ENCODE measurements at regions not wholly inside any gene's neighbourhood (a gene's known extent, or its start where the extent isn't known, plus 50 kb on each side); places are given as distances from the start of the nearest gene placed in this dataset.

DNA sequence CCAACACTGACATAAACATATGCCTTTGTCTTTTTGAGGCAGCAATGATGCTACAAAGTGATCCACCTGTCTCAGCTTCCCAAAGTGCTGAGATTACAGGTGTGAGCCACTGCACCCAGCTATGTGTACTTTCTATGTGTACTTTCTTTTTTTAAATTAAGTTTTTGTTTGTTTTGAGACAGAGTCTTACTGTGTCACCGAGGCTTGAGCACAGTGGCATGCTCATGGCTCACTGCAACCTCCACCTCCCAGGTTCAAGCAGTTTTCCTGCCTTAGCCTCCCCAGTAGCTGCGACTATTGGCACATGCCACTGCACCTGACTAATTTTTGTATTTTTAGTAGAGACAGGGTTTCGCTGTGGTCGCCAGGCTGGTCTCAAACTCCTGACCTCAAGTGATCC lies 172.5 kb upstream of the ALG10B start:
- DNase-seq (no peak), ATAC-seq (no peak)
- H3K27ac Mint-ChIP-seq, result no peak overlapping the region
- no peaks in the 10 kb centered on the region for H3K36me3 Mint-ChIP-seq (ENCODE audit: low read depth)
- peaks cover 20% of the 10 kb centered on the region for H3K9me3 Mint-ChIP-seq (ENCODE audit: insufficient read depth)
- H3K4me1 Mint-ChIP-seq (ENCODE audit: low read depth), result peaks cover 3% of the 10 kb centered on the region
- no peak overlapping the region for H3K4me3 Mint-ChIP-seq
- CTCF ChIA-PET, result no interaction called here
- POLR2A ChIA-PET, result no interaction called here
- no peaks in the 10 kb centered on the region for H3K27me3 Mint-ChIP-seq (ENCODE audit: low read depth)

DNA sequence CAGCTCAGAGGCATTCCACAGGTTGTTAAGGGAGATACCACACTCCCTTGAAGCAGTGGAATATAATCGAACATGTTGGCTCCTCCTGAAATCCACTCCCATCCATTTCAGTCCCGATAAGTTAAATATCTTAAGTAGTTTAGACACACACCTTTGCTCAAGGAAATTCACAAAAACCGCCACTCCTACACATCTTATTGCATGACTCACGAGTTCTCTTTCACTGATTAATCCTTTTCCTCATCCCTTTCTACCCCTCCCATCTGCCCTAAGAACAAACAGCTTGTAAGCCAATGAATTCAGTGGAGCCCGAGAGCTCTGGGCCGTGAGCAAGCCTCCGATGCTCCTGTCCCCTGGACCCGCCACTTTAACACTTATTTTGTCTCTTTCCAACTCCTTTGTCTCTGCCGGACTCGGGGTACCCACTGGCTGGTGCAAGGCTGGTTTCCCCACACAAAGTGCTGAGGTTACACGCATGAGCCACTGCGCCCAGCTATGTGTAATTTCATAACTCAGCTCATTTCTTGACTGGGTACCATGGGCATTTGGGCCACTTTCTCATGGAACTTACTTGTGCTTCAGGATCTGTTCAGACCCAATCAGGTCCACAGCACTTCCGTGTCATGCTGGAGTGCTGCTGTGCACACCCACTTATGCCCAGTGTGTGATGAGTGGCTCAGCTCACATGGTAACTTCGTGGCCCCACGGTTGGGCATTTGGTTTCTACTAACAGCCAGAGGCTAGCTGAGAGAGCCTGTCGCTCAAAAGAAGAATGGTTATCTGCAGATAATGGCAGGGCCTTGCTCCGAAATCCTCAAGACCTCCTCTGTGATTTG lies 171.8 kb upstream of the ALG10B start:
- Mint-ChIP-seq H3K4me1 (ENCODE audit: low read depth) (peaks cover 1% of the 10 kb centered on the region), H3K4me3 (no peak overlapping the region), H3K36me3 (ENCODE audit: low read depth) (no peaks in the 10 kb centered on the region), H3K9me3 (ENCODE audit: insufficient read depth) (peaks cover 20% of the 10 kb centered on the region), H3K27me3 (ENCODE audit: low read depth) (no peaks in the 10 kb centered on the region), H3K27ac (no peak overlapping the region)
- DNase-seq, result no peak
- POLR2A ChIA-PET, result no interaction called here
- no peak for ATAC-seq
- CTCF ChIA-PET, result no interaction called here

DNA sequence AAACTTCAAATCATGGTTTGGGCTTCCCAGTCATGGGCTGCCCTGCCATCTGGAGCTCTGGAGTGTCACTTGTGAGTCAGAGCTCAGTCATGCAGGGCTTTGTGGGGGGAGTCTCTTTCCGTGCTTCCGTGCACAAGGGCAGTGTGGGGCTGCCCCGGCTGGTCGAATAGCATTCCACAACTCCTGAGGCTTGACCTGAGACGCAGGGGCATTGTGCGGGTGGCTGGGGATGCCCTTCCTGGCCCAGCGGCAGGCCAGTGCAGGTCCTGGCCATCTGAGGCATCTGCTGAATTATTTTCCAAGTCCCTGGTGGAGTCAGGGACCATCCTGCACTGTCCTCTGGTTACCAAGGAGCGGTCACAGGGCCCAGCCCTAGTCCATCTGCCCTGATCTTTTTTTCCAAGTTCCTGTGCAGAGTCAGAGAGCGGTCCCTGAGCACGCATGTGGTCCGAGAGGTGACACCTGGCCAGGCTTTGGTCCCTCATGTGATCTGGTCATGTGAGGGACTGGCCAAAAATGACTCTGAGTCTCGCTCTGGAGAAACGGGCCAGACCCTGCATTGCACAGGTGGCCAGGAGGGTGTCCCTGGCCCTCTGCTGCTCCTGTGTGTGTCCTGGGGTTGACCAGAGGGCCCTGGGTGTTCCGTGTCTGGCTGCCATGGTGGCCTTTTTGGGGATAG lies 167.0 kb upstream of the ALG10B start:
- no peak overlapping the region for H3K4me3 Mint-ChIP-seq
- H3K4me1 Mint-ChIP-seq (ENCODE audit: low read depth), result no peaks in the 10 kb centered on the region

DNA sequence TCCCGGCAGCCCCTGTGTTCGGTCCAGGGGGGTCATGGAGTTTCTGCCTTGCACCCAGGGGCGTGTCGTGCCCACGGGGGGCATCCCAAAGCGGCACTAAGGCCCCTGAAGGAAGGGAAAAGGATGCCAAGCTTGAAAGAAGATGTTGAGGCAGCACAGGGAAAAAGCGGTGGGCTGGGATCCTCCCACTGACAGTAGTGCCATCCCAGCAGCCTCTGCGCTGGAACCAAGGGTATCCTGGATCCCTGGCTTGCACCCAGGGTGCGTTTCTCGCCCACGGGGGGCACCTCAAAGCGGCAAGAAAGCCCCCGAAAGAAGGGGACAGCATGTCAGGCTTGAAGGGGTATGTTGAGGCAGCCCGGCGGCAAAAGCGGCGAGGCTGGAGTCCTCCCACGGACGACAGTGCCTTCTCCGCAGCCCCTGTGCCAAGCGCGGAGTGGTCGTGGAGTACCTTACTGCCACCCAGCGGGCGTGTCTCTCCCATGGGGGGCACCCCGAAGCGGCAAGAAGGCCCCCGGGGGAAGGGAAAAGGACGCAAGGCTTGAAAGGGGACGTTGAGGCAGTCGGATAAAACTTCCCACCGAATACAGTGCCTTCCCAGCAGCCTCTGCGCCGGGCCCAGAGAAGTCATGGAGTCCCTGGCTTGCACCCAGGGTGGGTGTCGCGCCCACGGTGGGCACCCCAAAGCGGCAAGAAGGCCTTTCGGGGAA lies 164.4 kb upstream of the ALG10B start:
- Mint-ChIP-seq H3K4me3 (no peak overlapping the region), H3K36me3 (ENCODE audit: low read depth) (no peaks in the 10 kb centered on the region), H3K27me3 (ENCODE audit: low read depth) (no peaks in the 10 kb centered on the region), H3K4me1 (ENCODE audit: low read depth) (no peaks in the 10 kb centered on the region), H3K27ac (no peak overlapping the region), H3K9me3 (ENCODE audit: insufficient read depth) (peaks cover 18% of the 10 kb centered on the region)
- DNase-seq, result no peak
- ATAC-seq, result no peak
- ChIA-PET POLR2A (no interaction called here), CTCF (no interaction called here)

More for the DNA sequence above, 167.0 kb upstream of the ALG10B start:
- ChIA-PET CTCF (no interaction called here), POLR2A (no interaction called here)
- ATAC-seq (no peak), DNase-seq (no peak)
- H3K9me3 Mint-ChIP-seq (ENCODE audit: insufficient read depth), result peaks cover 20% of the 10 kb centered on the region
- H3K27ac Mint-ChIP-seq, result no peak overlapping the region
- H3K27me3 Mint-ChIP-seq (ENCODE audit: low read depth), result no peaks in the 10 kb centered on the region
- no peaks in the 10 kb centered on the region for H3K36me3 Mint-ChIP-seq (ENCODE audit: low read depth)

DNA sequence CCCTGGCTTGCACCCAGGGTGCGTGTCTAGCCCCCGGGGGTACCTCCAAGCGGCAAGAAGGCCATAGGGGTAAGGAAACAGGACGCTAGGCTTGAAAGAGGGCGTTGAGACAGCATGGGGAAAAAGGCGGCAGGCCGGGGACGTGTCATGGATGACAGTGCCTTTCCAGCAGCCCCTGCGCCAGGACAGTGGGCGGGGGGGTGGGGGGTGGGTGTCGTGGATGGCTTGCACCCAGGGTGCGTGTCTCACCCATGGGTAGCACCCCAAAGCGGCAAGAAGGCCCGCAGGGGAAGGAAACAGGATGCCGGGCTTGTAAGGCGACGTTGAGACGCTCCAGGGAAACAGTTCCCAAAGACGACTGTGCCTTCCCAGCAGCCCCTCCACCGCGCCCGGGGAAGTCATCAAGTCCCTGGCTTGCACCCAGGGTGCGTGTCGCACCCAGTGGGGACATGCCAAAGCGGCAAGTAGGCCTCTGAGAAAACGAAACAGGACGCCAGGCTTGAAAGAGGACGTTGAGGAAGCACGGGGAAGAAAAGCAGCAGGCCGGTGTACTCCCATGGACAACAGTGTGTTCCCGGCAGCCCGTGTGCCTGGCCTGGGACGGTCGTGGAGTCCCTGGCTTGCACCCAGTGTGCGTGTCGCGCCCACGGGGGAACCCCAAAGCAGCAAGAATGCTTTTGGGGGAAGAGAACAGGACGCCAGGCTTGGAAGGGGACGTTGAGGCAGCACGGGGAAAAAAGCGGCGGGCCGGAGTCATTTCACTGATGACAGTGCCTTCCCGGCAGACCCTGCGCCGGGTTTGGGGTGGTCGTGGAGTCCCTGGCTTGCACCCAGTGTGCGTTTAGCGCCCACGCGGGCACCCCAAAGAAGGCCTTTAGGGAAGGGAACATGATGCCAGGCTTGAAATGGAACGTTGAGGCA lies 163.5 kb upstream of the ALG10B start:
- H3K36me3 Mint-ChIP-seq (ENCODE audit: low read depth), result no peaks in the 10 kb centered on the region
- H3K27ac Mint-ChIP-seq, result no peak overlapping the region
- CTCF ChIA-PET, result no interaction called here
- H3K9me3 Mint-ChIP-seq (ENCODE audit: insufficient read depth), result peaks cover 9% of the 10 kb centered on the region
- no peaks in the 10 kb centered on the region for H3K27me3 Mint-ChIP-seq (ENCODE audit: low read depth)
- H3K4me1 Mint-ChIP-seq (ENCODE audit: low read depth), result no peaks in the 10 kb centered on the region
- H3K4me3 Mint-ChIP-seq, result no peak overlapping the region
- ATAC-seq (no peak), DNase-seq (no peak)
- POLR2A ChIA-PET, result no interaction called here

DNA sequence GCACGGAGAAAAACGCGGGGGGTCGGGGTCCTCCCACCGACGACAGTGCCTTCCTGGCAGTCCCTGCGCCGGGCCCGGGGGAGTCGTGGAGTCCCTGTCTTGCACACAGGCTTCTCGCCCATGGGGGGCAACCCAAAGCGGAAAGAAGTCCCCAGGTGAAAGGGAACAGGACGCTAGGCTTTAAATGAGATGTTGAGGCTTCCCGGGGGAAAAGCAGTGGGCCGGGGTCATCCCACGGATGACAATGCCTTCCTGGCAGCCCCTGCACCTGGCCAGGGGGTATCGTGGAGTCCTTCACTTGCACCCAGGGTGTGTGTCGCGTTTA lies 162.9 kb upstream of the ALG10B start:
- ChIA-PET POLR2A (no interaction called here), CTCF (no interaction called here)
- Mint-ChIP-seq H3K9me3 (ENCODE audit: insufficient read depth) (peaks cover 2% of the 10 kb centered on the region), H3K27me3 (ENCODE audit: low read depth) (no peaks in the 10 kb centered on the region), H3K36me3 (ENCODE audit: low read depth) (no peaks in the 10 kb centered on the region), H3K4me3 (no peak overlapping the region), H3K27ac (no peak overlapping the region), H3K4me1 (ENCODE audit: low read depth) (no peaks in the 10 kb centered on the region)
- ATAC-seq, result no peak
- no peak for DNase-seq

DNA sequence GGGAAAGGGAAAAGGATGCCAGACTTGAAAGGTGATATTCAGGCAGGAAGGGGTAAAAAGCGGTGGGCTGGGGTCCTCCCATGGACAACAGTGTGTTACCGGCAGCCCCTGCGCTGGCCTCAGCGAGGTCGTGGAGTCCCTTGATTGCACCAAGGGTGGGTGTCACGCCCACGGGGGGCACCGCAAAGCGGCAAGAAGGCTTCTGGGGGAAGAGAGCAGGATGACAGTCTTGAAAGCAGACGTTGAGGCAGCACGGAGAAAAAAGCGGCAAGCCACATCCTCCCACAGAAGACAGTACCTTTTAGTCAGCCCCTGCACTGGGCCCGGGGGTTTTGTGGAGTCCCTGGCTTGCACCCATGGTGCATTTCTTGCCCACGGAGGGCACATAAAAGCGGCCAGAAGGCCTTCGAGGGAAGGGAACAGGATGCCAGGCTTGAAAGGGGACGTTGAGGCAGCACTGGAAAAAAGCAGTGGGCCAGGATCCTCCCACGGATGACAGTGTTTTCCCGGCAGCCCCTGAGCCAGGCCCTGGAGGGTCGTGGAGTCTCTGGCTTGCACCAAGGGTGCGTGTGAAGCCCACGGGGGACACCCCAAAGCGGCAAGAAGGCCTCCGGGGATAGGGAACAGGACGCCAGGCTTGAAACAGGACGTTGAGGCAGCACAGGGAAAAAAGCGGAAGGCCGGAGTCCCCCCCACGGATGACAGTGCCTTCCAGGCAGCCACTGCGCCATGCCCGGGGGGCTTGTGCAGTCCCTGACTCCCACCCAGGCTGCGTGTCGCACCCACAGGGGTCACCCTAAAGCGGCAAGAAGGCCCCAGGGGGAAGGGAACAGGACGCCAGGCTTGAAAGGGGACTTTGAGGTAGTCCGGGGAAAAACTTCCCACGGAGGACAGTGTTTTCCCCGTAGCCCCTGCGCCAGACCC lies 162.2 kb upstream of the ALG10B start:
- no peaks in the 10 kb centered on the region for H3K27me3 Mint-ChIP-seq (ENCODE audit: low read depth)
- CTCF ChIA-PET, result no interaction called here
- no peaks in the 10 kb centered on the region for H3K36me3 Mint-ChIP-seq (ENCODE audit: low read depth)
- no peak overlapping the region for H3K27ac Mint-ChIP-seq
- no peak overlapping the region for H3K4me3 Mint-ChIP-seq
- no peak for ATAC-seq
- POLR2A ChIA-PET, result no interaction called here
- no peaks in the 10 kb centered on the region for H3K9me3 Mint-ChIP-seq (ENCODE audit: insufficient read depth)
- H3K4me1 Mint-ChIP-seq (ENCODE audit: low read depth), result no peaks in the 10 kb centered on the region
- no peak for DNase-seq

DNA sequence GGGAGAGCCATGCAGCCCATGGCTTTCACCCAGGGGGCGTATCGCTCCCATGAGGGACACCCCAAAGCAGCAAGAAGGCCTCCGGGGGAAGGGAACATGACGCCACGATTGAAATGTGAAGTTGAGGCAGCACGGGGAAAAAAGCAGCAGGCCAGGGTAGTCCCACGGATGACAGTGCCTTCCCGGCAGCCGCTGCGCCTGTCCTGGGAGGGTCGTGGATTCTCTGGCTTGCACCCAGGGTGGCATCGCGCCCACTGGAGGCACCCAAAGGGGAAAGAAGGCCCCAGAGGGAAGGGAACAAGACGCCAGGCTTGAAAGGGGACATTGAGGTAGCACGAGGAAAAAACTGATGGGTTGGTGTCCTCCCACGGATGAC lies 161.6 kb upstream of the ALG10B start:
- Mint-ChIP-seq H3K9me3 (ENCODE audit: insufficient read depth) (no peaks in the 10 kb centered on the region), H3K36me3 (ENCODE audit: low read depth) (no peaks in the 10 kb centered on the region), H3K4me3 (no peak overlapping the region), H3K27me3 (ENCODE audit: low read depth) (no peaks in the 10 kb centered on the region), H3K27ac (no peak overlapping the region), H3K4me1 (ENCODE audit: low read depth) (no peaks in the 10 kb centered on the region)
- ATAC-seq, result no peak
- DNase-seq, result no peak
- ChIA-PET POLR2A (no interaction called here), CTCF (no interaction called here)

DNA sequence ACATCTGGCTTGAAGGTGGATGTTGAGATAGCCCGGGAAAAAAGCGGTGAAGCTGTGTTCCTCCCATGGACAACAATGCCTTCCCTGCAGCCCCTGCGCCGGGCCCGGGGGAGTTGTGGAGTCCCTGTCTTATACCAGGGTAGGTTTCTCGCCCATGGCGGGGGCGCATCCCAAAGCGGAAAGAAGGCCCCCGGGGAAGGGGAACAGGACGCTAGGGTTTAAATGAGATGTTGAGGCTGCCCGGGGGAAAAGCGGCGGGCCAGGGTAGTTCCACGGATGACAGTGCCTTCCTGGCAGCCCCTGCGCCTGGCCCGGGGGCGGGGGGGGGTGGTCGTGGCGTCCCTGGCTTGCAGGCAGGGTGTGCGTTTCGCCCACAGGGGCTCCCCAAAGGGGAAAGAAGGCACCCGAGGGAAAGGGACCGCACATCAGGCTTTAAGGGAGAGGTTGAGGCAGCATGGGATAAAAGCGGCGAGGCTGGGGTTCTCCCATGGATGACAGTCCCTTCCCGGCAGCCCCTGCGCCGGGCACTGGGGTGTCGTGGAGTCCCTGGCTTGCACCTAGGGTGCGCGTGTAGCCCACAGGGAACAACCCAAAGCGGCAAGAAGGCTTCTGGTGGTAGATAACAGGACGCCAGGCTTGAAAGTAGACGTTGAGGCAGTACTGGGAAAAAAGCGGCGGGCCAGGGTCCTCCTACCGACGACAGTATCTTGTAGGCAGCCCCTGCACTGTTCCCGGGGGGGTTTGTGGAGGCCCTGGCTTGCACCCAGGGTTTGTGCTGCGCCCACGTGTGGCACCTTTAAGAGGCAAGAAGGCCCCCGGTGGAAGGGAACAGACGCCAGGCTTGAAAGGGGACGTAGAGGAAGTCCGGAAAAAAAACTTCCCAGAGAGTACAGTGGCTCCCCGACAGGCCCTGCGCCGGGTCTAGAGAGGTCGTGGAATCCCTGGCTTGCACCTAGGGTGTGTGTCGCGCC lies 160.8 kb upstream of the ALG10B start:
- Mint-ChIP-seq H3K4me3 (no peak overlapping the region), H3K27me3 (ENCODE audit: low read depth) (no peaks in the 10 kb centered on the region), H3K4me1 (ENCODE audit: low read depth) (no peaks in the 10 kb centered on the region), H3K36me3 (ENCODE audit: low read depth) (no peaks in the 10 kb centered on the region), H3K27ac (no peak overlapping the region), H3K9me3 (ENCODE audit: insufficient read depth) (no peaks in the 10 kb centered on the region)
- no peak for DNase-seq
- no peak for ATAC-seq
- POLR2A ChIA-PET, result no interaction called here
- CTCF ChIA-PET, result no interaction called here

DNA sequence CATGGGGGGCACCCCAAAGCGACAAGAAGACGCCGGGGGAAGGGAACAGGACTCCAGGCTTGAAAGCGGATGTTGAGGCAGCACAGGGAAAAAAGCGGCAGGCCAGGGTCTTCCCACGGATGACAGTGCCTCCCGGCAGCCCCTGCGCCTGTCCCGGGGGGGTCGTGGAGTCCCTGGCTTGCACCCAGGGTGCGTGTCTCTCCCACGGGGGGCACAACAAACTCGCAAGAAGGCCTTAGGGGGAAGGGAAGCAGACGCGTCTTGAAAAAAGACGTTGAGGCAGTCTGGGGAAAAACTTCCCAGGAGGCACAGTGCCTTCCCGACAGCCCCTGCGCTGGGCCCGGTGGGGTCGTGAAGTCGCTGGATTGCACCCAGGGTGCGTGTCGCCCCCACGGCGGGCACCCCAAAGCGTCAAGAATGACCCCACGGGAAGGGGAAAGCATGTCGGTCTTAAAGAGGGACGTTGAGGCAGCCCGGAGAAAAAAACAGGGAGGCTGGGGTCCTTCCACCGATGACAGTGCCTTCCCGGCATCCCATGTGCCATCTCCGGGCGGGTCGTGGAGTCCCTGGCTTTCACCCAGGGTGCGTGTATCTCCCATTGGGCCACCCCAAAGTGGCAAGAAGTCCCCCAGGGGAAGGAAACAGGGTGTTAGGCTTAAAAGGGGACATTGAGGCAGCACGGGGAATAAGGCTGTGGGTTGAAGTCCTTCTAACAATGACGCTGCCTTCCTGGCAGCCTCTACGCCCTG lies 159.9 kb upstream of the ALG10B start:
- Mint-ChIP-seq H3K27ac (no peak overlapping the region), H3K4me3 (no peak overlapping the region), H3K36me3 (ENCODE audit: low read depth) (no peaks in the 10 kb centered on the region), H3K27me3 (ENCODE audit: low read depth) (no peaks in the 10 kb centered on the region), H3K9me3 (ENCODE audit: insufficient read depth) (no peaks in the 10 kb centered on the region), H3K4me1 (ENCODE audit: low read depth) (no peaks in the 10 kb centered on the region)
- ATAC-seq (no peak), DNase-seq (no peak)
- ChIA-PET POLR2A (no interaction called here), CTCF (no interaction called here)
